ENCODE measurements at regions not wholly inside any gene's neighbourhood (a gene's known extent, or its start where the extent isn't known, plus 50 kb on each side); places are given as distances from the start of the nearest gene placed in this dataset.

- Mint-ChIP-seq H3K36me3 (peaks cover 1% of the 10 kb centered on the region), H3K27me3 (ENCODE audit: insufficient read depth, low read depth) (peaks cover 2% of the 10 kb centered on the region), H3K9me3 (peaks cover 10% of the 10 kb centered on the region), H3K27ac (no peak overlapping the region), H3K4me3 (no peak overlapping the region), H3K4me1 (peaks cover 3% of the 10 kb centered on the region)
- peak overlapping the region; percentile 63 for H3K27ac ChIP-seq
- no peaks in the 10 kb centered on the region for H4K20me1 ChIP-seq (ENCODE audit: low read depth)
- H3K4me2 ChIP-seq = peak overlapping the region; percentile 64
- H3K9me3 ChIP-seq (ENCODE audit: low read depth) = peaks cover 13% of the 10 kb centered on the region
- H2AFZ ChIP-seq (replicated peaks) = no peak overlapping the region
- H3K79me2 ChIP-seq (ENCODE audit: low read depth) = no peaks in the 10 kb centered on the region
- no peaks in the 10 kb centered on the region for H3K27me3 ChIP-seq
- no peaks in the 10 kb centered on the region for H3K36me3 ChIP-seq
- peaks cover 11% of the 10 kb centered on the region for H3F3A ChIP-seq (ENCODE audit: low read depth)
- H3K4me1 ChIP-seq = peaks cover 14% of the 10 kb centered on the region
- TF ChIP-seq EZH2 (IDR thresholded peaks at IDR 0.05) = no peak
- TF ChIP-seq EZH2phosphoT487 (IDR thresholded peaks at IDR 0.05) = no peak
- TF ChIP-seq, protein P1, sequence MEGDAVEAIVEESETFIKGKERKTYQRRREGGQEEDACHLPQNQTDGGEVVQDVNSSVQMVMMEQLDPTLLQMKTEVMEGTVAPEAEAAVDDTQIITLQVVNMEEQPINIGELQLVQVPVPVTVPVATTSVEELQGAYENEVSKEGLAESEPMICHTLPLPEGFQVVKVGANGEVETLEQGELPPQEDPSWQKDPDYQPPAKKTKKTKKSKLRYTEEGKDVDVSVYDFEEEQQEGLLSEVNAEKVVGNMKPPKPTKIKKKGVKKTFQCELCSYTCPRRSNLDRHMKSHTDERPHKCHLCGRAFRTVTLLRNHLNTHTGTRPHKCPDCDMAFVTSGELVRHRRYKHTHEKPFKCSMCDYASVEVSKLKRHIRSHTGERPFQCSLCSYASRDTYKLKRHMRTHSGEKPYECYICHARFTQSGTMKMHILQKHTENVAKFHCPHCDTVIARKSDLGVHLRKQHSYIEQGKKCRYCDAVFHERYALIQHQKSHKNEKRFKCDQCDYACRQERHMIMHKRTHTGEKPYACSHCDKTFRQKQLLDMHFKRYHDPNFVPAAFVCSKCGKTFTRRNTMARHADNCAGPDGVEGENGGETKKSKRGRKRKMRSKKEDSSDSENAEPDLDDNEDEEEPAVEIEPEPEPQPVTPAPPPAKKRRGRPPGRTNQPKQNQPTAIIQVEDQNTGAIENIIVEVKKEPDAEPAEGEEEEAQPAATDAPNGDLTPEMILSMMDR (IDR thresholded peaks at IDR 0.05) = no peak
- H3K4me3 ChIP-seq = no peak overlapping the region
- H3K9ac ChIP-seq = no peak overlapping the region
- DNase-seq (ENCODE audit: low spot score) = peak; percentile 6
These were observed 75.3 kb upstream of the RXFP2 start for GRCh38 chr13:31663880-31664585.

GRCh38 chr13:31670831-31671617, 68.3 kb upstream of the RXFP2 start:
- H3K4me2 ChIP-seq = no peak overlapping the region
- Mint-ChIP-seq H3K36me3 (no peaks in the 10 kb centered on the region), H3K4me1 (no peaks in the 10 kb centered on the region), H3K27me3 (ENCODE audit: insufficient read depth, low read depth) (peaks cover 2% of the 10 kb centered on the region), H3K9me3 (peaks cover 8% of the 10 kb centered on the region), H3K4me3 (no peak overlapping the region), H3K27ac (no peak overlapping the region)
- H4K20me1 ChIP-seq (ENCODE audit: low read depth) = no peaks in the 10 kb centered on the region
- no peak overlapping the region for H3K9ac ChIP-seq
- H3F3A ChIP-seq (ENCODE audit: low read depth) = no peaks in the 10 kb centered on the region
- no peak overlapping the region for H3K4me3 ChIP-seq
- H3K4me1 ChIP-seq = no peaks in the 10 kb centered on the region
- no peaks in the 10 kb centered on the region for H3K79me2 ChIP-seq (ENCODE audit: low read depth)
- TF ChIP-seq, protein P1 (IDR thresholded peaks at IDR 0.05) = no peak
- TF ChIP-seq EZH2phosphoT487 (IDR thresholded peaks at IDR 0.05) = no peak
- TF ChIP-seq EZH2 (IDR thresholded peaks at IDR 0.05) = no peak
- H3K27me3 ChIP-seq = no peaks in the 10 kb centered on the region
- peaks cover 13% of the 10 kb centered on the region for H3K9me3 ChIP-seq (ENCODE audit: low read depth)
- H2AFZ ChIP-seq (replicated peaks) = no peak overlapping the region
- no peak for DNase-seq (ENCODE audit: low spot score)
- no peaks in the 10 kb centered on the region for H3K36me3 ChIP-seq
- H3K27ac ChIP-seq = no peak overlapping the region

- no peak overlapping the region for H3K27ac ChIP-seq
- H3K4me1 ChIP-seq = no peaks in the 10 kb centered on the region
- no peak overlapping the region for H2AFZ ChIP-seq (replicated peaks)
- no peak overlapping the region for H3K9ac ChIP-seq
- Mint-ChIP-seq H3K27me3 (ENCODE audit: insufficient read depth, low read depth) (no peaks in the 10 kb centered on the region), H3K4me1 (no peaks in the 10 kb centered on the region), H3K36me3 (no peaks in the 10 kb centered on the region), H3K27ac (no peak overlapping the region), H3K4me3 (no peak overlapping the region), H3K9me3 (no peaks in the 10 kb centered on the region)
- H3K27me3 ChIP-seq = no peaks in the 10 kb centered on the region
- no peaks in the 10 kb centered on the region for H4K20me1 ChIP-seq (ENCODE audit: low read depth)
- DNase-seq (ENCODE audit: low spot score) = no peak
- TF ChIP-seq, protein P1 (IDR thresholded peaks at IDR 0.05) = no peak
- TF ChIP-seq EZH2phosphoT487 (IDR thresholded peaks at IDR 0.05) (no peak), EZH2 (IDR thresholded peaks at IDR 0.05) (no peak)
- no peaks in the 10 kb centered on the region for H3K36me3 ChIP-seq
- H3K79me2 ChIP-seq (ENCODE audit: low read depth) = no peaks in the 10 kb centered on the region
- no peaks in the 10 kb centered on the region for H3F3A ChIP-seq (ENCODE audit: low read depth)
- no peak overlapping the region for H3K4me2 ChIP-seq
- H3K4me3 ChIP-seq = no peak overlapping the region
- H3K9me3 ChIP-seq (ENCODE audit: low read depth) = no peaks in the 10 kb centered on the region
These were observed 65.3 kb upstream of the RXFP2 start for GRCh38 chr13:31674051-31674450.

Measured in neural progenitor cell (in vitro differentiated cells).